Colonic mucosa (tissue), 4 donors: ENCODE measurements at regions not wholly inside any gene's neighbourhood (a gene's known extent, or its start where the extent isn't known, plus 50 kb on each side); places are given as distances from the start of the nearest gene placed in this dataset.

Experiments used
- DNase-seq: peaks from one replicate; pipeline ENCODE4 v3.0.0-alpha.2; 2020
- H3K27ac ChIP-seq: fragments of 200-600 bp; one replicate; pipeline ENCODE4 v1.8.0; 2021
- H3K27me3 ChIP-seq: fragments of 200-600 bp; one replicate; pipeline ENCODE4 v1.8.0; 2021
- H3K36me3 ChIP-seq: fragments of 200-600 bp; one replicate; pipeline ENCODE4 v1.8.0; 2021
- H3K4me1 ChIP-seq: fragments of 200-600 bp; one replicate; pipeline ENCODE4 v1.8.0; 2021; ENCODE audit warnings: mild to moderate bottlenecking
- H3K4me3 ChIP-seq: fragments of 200-600 bp; one replicate; pipeline ENCODE4 v1.8.0; 2021
- H3K9ac ChIP-seq, 2 donors: one replicate each; pipeline ENCODE4 v1.7.0; 2013; ENCODE audit warnings: control low read depth in 2 of 2, low read depth in 2 of 2, low read length in 2 of 2
- H3K9me3 ChIP-seq: fragments of 200-600 bp; one replicate; pipeline ENCODE4 v1.8.0; 2021
- CTCF ChIP-seq: fragments of 200-600 bp; IDR thresholded peaks from one replicate; pipeline ENCODE4 v1.8.0; 2022; ENCODE audit warnings: antibody characterized with exemption, mild to moderate bottlenecking
- intact Hi-C: fragments of 100-400 bp; cut with DNase I; formaldehyde crosslinking; loops from one replicate; pipeline ENCODE4 v1.14.1; 2022
- donor health status: healthy.
- donor health status: DM: no; HTN: no; CAD: no.
- donor health status: DM: no; HTN: no; CAD: no.

GRCh38 chr3:22627993-22628499 lies 575.1 kb upstream of the UBE2E2 start:
- H3K9me3 ChIP-seq = no peaks in the 10 kb centered on the region
- no peaks in the 10 kb centered on the region for H3K4me1 ChIP-seq
- no peak overlapping the region for H3K27ac ChIP-seq
- H3K27me3 ChIP-seq = no peaks in the 10 kb centered on the region
- no peak overlapping the region for H3K4me3 ChIP-seq
- DNase-seq = no peak
- H3K9ac ChIP-seq = no peak overlapping the region
- no peak for TF ChIP-seq CTCF
- intact Hi-C loops = no loop called here
- no peaks in the 10 kb centered on the region for H3K36me3 ChIP-seq

- Histone ChIP-seq H3K9ac (no peak overlapping the region), H3K36me3 (no peaks in the 10 kb centered on the region), H3K4me3 (no peak overlapping the region), H3K9me3 (no peaks in the 10 kb centered on the region), H3K27ac (no peak overlapping the region), H3K27me3 (no peaks in the 10 kb centered on the region), H3K4me1 (no peaks in the 10 kb centered on the region)
- TF ChIP-seq CTCF = no peak
- DNase-seq = no peak
- intact Hi-C loops = no loop called here
Measured at GRCh38 chr3:22632536-22632935, 570.6 kb upstream of the UBE2E2 start.

GRCh38 chr3:22634433-22634832 lies 568.7 kb upstream of the UBE2E2 start:
- H3K9ac ChIP-seq = no peak overlapping the region
- intact Hi-C loops = no loop called here
- H3K36me3 ChIP-seq = no peaks in the 10 kb centered on the region
- H3K9me3 ChIP-seq = no peaks in the 10 kb centered on the region
- no peak for TF ChIP-seq CTCF
- no peak overlapping the region for H3K4me3 ChIP-seq
- H3K4me1 ChIP-seq = no peaks in the 10 kb centered on the region
- H3K27me3 ChIP-seq = no peaks in the 10 kb centered on the region
- DNase-seq = no peak
- no peak overlapping the region for H3K27ac ChIP-seq

GRCh38 chr3:22659651-22660475 lies 543.3 kb upstream of the UBE2E2 start:
- no peak overlapping the region for H3K4me3 ChIP-seq
- H3K9ac ChIP-seq = no peak overlapping the region
- no peaks in the 10 kb centered on the region for H3K9me3 ChIP-seq
- DNase-seq = no peak
- TF ChIP-seq CTCF = no peak
- intact Hi-C loops = no loop called here
- no peaks in the 10 kb centered on the region for H3K27me3 ChIP-seq
- no peaks in the 10 kb centered on the region for H3K36me3 ChIP-seq
- no peak overlapping the region for H3K27ac ChIP-seq
- no peaks in the 10 kb centered on the region for H3K4me1 ChIP-seq

- no peak for DNase-seq
- intact Hi-C loops = no loop called here
Measured at GRCh38 chr3:22660606-22661005, 542.5 kb upstream of the UBE2E2 start.

More at GRCh38 chr3:22660606-22661005, 542.5 kb upstream of the UBE2E2 start:
- Histone ChIP-seq H3K4me1 (no peaks in the 10 kb centered on the region), H3K27ac (no peak overlapping the region), H3K4me3 (no peak overlapping the region), H3K9me3 (no peaks in the 10 kb centered on the region), H3K9ac (no peak overlapping the region), H3K27me3 (no peaks in the 10 kb centered on the region), H3K36me3 (no peaks in the 10 kb centered on the region)
- TF ChIP-seq CTCF = no peak
